ENCODE measurements at regions not wholly inside any gene's neighbourhood (a gene's known extent, or its start where the extent isn't known, plus 50 kb on each side); places are given as distances from the start of the nearest gene placed in this dataset.

GRCh38 chr9:31612336-31613030 lies 772.0 kb upstream of the ACO1 start:
- Histone ChIP-seq H3K27ac (ENCODE audit: low read depth, low read length) (no peak overlapping the region), H3K9me3 (ENCODE audit: control insufficient read depth, low read length) (no peaks in the 10 kb centered on the region), H3K36me3 (ENCODE audit: control insufficient read depth, insufficient read depth, low read length) (no peaks in the 10 kb centered on the region), H3K9ac (ENCODE audit: extremely low read depth, low read length, poor library complexity, severe bottlenecking) (no peak overlapping the region), H3K27me3 (ENCODE audit: control insufficient read depth, insufficient read depth, low read length, poor library complexity, severe bottlenecking) (no peaks in the 10 kb centered on the region), H3K4me3 (ENCODE audit: low read length) (no peak overlapping the region), H3K4me1 (ENCODE audit: control insufficient read depth, insufficient read depth, low read length) (no peaks in the 10 kb centered on the region)
- H3K27me3 Mint-ChIP-seq (ENCODE audit: insufficient read depth): no peaks in the 10 kb centered on the region
- no peaks in the 10 kb centered on the region for H3K36me3 Mint-ChIP-seq (ENCODE audit: low read depth)
- no peaks in the 10 kb centered on the region for H3K9me3 Mint-ChIP-seq
- no peak overlapping the region for H3K27ac Mint-ChIP-seq
- 40 to 50% methylated on average over 1 to 3 of the region's 3 CpGs for WGBS, 2 experiments (ENCODE audit: insufficient coverage in 1 of 2, insufficient read length in 1 of 2)
- TF ChIP-seq, protein P1, sequence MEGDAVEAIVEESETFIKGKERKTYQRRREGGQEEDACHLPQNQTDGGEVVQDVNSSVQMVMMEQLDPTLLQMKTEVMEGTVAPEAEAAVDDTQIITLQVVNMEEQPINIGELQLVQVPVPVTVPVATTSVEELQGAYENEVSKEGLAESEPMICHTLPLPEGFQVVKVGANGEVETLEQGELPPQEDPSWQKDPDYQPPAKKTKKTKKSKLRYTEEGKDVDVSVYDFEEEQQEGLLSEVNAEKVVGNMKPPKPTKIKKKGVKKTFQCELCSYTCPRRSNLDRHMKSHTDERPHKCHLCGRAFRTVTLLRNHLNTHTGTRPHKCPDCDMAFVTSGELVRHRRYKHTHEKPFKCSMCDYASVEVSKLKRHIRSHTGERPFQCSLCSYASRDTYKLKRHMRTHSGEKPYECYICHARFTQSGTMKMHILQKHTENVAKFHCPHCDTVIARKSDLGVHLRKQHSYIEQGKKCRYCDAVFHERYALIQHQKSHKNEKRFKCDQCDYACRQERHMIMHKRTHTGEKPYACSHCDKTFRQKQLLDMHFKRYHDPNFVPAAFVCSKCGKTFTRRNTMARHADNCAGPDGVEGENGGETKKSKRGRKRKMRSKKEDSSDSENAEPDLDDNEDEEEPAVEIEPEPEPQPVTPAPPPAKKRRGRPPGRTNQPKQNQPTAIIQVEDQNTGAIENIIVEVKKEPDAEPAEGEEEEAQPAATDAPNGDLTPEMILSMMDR (conservative IDR thresholded peaks at IDR 0.05): no peak
- no peak for DNase-seq
- peaks cover 3% of the 10 kb centered on the region for H3K4me1 Mint-ChIP-seq
- no peak overlapping the region for H3K4me3 Mint-ChIP-seq

- Mint-ChIP-seq H3K36me3 (ENCODE audit: low read depth) (no peaks in the 10 kb centered on the region), H3K27ac (no peak overlapping the region), H3K4me3 (no peak overlapping the region), H3K27me3 (ENCODE audit: insufficient read depth) (no peaks in the 10 kb centered on the region), H3K9me3 (no peaks in the 10 kb centered on the region), H3K4me1 (peaks cover 3% of the 10 kb centered on the region)
- TF ChIP-seq, protein P1 (conservative IDR thresholded peaks at IDR 0.05): no peak
- Histone ChIP-seq H3K9me3 (ENCODE audit: control insufficient read depth, low read length) (no peaks in the 10 kb centered on the region), H3K9ac (ENCODE audit: extremely low read depth, low read length, poor library complexity, severe bottlenecking) (no peak overlapping the region), H3K27ac (ENCODE audit: low read depth, low read length) (no peak overlapping the region), H3K27me3 (ENCODE audit: control insufficient read depth, insufficient read depth, low read length, poor library complexity, severe bottlenecking) (no peaks in the 10 kb centered on the region), H3K4me1 (ENCODE audit: control insufficient read depth, insufficient read depth, low read length) (no peaks in the 10 kb centered on the region), H3K4me3 (ENCODE audit: low read length) (no peak overlapping the region), H3K36me3 (ENCODE audit: control insufficient read depth, insufficient read depth, low read length) (no peaks in the 10 kb centered on the region)
- 60 to 83% methylated on average over 4 of the region's 4 CpGs for WGBS, 2 experiments (ENCODE audit: insufficient coverage in 1 of 2, insufficient read length in 1 of 2)
- DNase-seq: no peak
Observed at GRCh38 chr9:31615966-31616365, 768.5 kb upstream of the ACO1 start.

- H3K36me3 Mint-ChIP-seq (ENCODE audit: low read depth): no peaks in the 10 kb centered on the region
- no peak overlapping the region for H3K4me3 Mint-ChIP-seq
Observed at GRCh38 chr9:31623511-31623910, 760.9 kb upstream of the ACO1 start.

More at GRCh38 chr9:31623511-31623910, 760.9 kb upstream of the ACO1 start:
- Mint-ChIP-seq H3K27me3 (ENCODE audit: insufficient read depth) (no peaks in the 10 kb centered on the region), H3K9me3 (no peaks in the 10 kb centered on the region), H3K27ac (no peak overlapping the region), H3K4me1 (peaks cover 3% of the 10 kb centered on the region)
- WGBS, 2 experiments (ENCODE audit: insufficient coverage in 1 of 2, insufficient read length in 1 of 2): 83% methylated on average over 2 of the region's 2 CpGs; no CpG with 5 or more reads in 1 of the 2 experiments
- DNase-seq: no peak
- TF ChIP-seq, protein P1 (conservative IDR thresholded peaks at IDR 0.05): no peak
- no peaks in the 10 kb centered on the region for H3K9me3 ChIP-seq (ENCODE audit: control insufficient read depth, low read length)
- no peak overlapping the region for H3K4me3 ChIP-seq (ENCODE audit: low read length)
- H3K36me3 ChIP-seq (ENCODE audit: control insufficient read depth, insufficient read depth, low read length): no peaks in the 10 kb centered on the region
- no peaks in the 10 kb centered on the region for H3K27me3 ChIP-seq (ENCODE audit: control insufficient read depth, insufficient read depth, low read length, poor library complexity, severe bottlenecking)
- no peak overlapping the region for H3K9ac ChIP-seq (ENCODE audit: extremely low read depth, low read length, poor library complexity, severe bottlenecking)
- no peak overlapping the region for H3K27ac ChIP-seq (ENCODE audit: low read depth, low read length)
- no peaks in the 10 kb centered on the region for H3K4me1 ChIP-seq (ENCODE audit: control insufficient read depth, insufficient read depth, low read length)
